ENCODE measurements at regions not wholly inside any gene's neighbourhood (a gene's known extent, or its start where the extent isn't known, plus 50 kb on each side); places are given as distances from the start of the nearest gene placed in this dataset.
"Not testable (repeated sequence)": the region's sequence is repeated elsewhere in the genome, so short reads cannot be mapped to it uniquely, and the experiment has no call there.

- ATAC-seq; intact Hi-C loops (cut with DNase I); H3K4me3 ChIP-seq; H3K9me3 ChIP-seq; H3K27me3 ChIP-seq; DNase-seq; H3K36me3 ChIP-seq (replicated peaks in 1 of 2; ENCODE audit: insufficient read depth in 1 of 2, low read depth in 2 of 2); H3K4me1 ChIP-seq; H3K27ac ChIP-seq: not testable (repeated sequence)
- 100% methylated on average over 1 of the region's 1 CpG; no CpG with 5 or more reads in 1 of the 2 donors for WGBS, 2 donors
Measured at GRCh38 chr17:45605751-45606150, 115.2 kb upstream of the PLEKHM1 start.

- intact Hi-C loops (cut with DNase I); H3K36me3 ChIP-seq (replicated peaks in 1 of 2; ENCODE audit: insufficient read depth in 1 of 2, low read depth in 2 of 2); H3K4me1 ChIP-seq; H3K9me3 ChIP-seq; H3K27me3 ChIP-seq; H3K27ac ChIP-seq: not testable (repeated sequence)
- DNase-seq (peak; percentile 80 to 89 (median 85)), ATAC-seq (peak; percentile 100)
- WGBS, 2 donors = 0 to 1% methylated on average over 6 to 14 of the region's 16 CpGs
- peak in 2 of 7 experiments; percentile 3 to 4 for TF ChIP-seq CTCF (IDR thresholded peaks at IDR 0.05)
- peak overlapping the region in 1 of 2 donors; percentile 69 for H3K4me3 ChIP-seq
Measured at GRCh38 chr17:45619984-45620405, 129.5 kb upstream of the PLEKHM1 start.

GRCh38 chr17:45620468-45620867, 129.9 kb upstream of the PLEKHM1 start:
- H3K4me3 ChIP-seq = peak overlapping the region in 1 of 2 donors; percentile 69
- H3K27me3 ChIP-seq; intact Hi-C loops (cut with DNase I); H3K27ac ChIP-seq; H3K9me3 ChIP-seq; H3K36me3 ChIP-seq (replicated peaks in 1 of 2; ENCODE audit: insufficient read depth in 1 of 2, low read depth in 2 of 2); H3K4me1 ChIP-seq: not testable (repeated sequence)
- ATAC-seq (peak; percentile 70), DNase-seq (peak; percentile 7 to 42 (median 16))
- WGBS, 2 donors = 0% methylated on average over 7 to 25 of the region's 54 CpGs

GRCh38 chr17:45621087-45621486, 130.6 kb upstream of the PLEKHM1 start:
- ATAC-seq; H3K27me3 ChIP-seq; H3K36me3 ChIP-seq (replicated peaks in 1 of 2; ENCODE audit: insufficient read depth in 1 of 2, low read depth in 2 of 2); H3K4me1 ChIP-seq; intact Hi-C loops (cut with DNase I); DNase-seq; H3K9me3 ChIP-seq; H3K4me3 ChIP-seq; H3K27ac ChIP-seq: not testable (repeated sequence)
- 33 to 58% methylated on average over 2 to 3 of the region's 9 CpGs for WGBS, 2 donors

- H3K4me1 ChIP-seq; H3K27ac ChIP-seq; ATAC-seq; H3K4me3 ChIP-seq; intact Hi-C loops (cut with DNase I); H3K36me3 ChIP-seq (replicated peaks in 1 of 2; ENCODE audit: insufficient read depth in 1 of 2, low read depth in 2 of 2); DNase-seq; H3K9me3 ChIP-seq; H3K27me3 ChIP-seq: not testable (repeated sequence)
- WGBS, 2 donors = 43 to 65% methylated on average over 1 to 2 of the region's 3 CpGs
Measured at GRCh38 chr17:45622295-45622694, 131.8 kb upstream of the PLEKHM1 start.

- TF ChIP-seq POLR2A (IDR thresholded peaks at IDR 0.05) (no peak), CTCF (IDR thresholded peaks at IDR 0.05) (no peak)
- no peak overlapping the region for H3K4me3 ChIP-seq
- ATAC-seq (no peak), DNase-seq (no peak)
- no peaks in the 10 kb centered on the region for H3K27me3 ChIP-seq
- intact Hi-C loops (cut with DNase I) = no loop called here
- H3K36me3 ChIP-seq (replicated peaks in 1 of 2; ENCODE audit: insufficient read depth in 1 of 2, low read depth in 2 of 2) = peaks cover 0 to 10% of the 10 kb centered on the region in 2 donors
- H3K9me3 ChIP-seq = no peaks in the 10 kb centered on the region
- H3K4me1 ChIP-seq = no peaks in the 10 kb centered on the region
- 75 to 81% methylated on average over 5 of the region's 5 CpGs for WGBS, 2 donors
- no peak overlapping the region for H3K27ac ChIP-seq
Measured at GRCh38 chr17:45628019-45628418, 137.5 kb upstream of the PLEKHM1 start.

GRCh38 chr17:45631941-45632340, 141.4 kb upstream of the PLEKHM1 start:
- intact Hi-C loops (cut with DNase I) = no loop called here
- TF ChIP-seq CTCF (IDR thresholded peaks at IDR 0.05) (no peak), POLR2A (IDR thresholded peaks at IDR 0.05) (no peak)
- 87 to 96% methylated on average over 2 of the region's 2 CpGs for WGBS, 2 donors

More at GRCh38 chr17:45631941-45632340, 141.4 kb upstream of the PLEKHM1 start:
- Histone ChIP-seq H3K9me3 (no peaks in the 10 kb centered on the region), H3K36me3 (replicated peaks in 1 of 2; ENCODE audit: insufficient read depth in 1 of 2, low read depth in 2 of 2) (peaks cover 0 to 13% of the 10 kb centered on the region in 2 donors), H3K4me1 (no peaks in the 10 kb centered on the region), H3K27ac (no peak overlapping the region), H3K4me3 (no peak overlapping the region), H3K27me3 (no peaks in the 10 kb centered on the region)
- DNase-seq (no peak), ATAC-seq (no peak)
